ENCODE measurements at regions not wholly inside any gene's neighbourhood (a gene's known extent, or its start where the extent isn't known, plus 50 kb on each side); places are given as distances from the start of the nearest gene placed in this dataset.

- TF ChIP-seq POLR2AphosphoS5 (IDR thresholded peaks at IDR 0.05; ENCODE audit: low read depth, low read length) (no peak), FOXP2 (optimal IDR thresholded peaks at IDR 0.05; ENCODE audit: borderline replicate concordance, extremely low read depth, extremely low read length, insufficient read depth) (no peak), REST (IDR thresholded peaks at IDR 0.05; ENCODE audit: insufficient read depth in 1 of 2, low read depth in 2 of 2, low read length in 2 of 2) (no peak), SIN3A (IDR thresholded peaks at IDR 0.05; ENCODE audit: borderline replicate concordance, insufficient read depth, low read length) (no peak), TAF1 (IDR thresholded peaks at IDR 0.05; ENCODE audit: borderline replicate concordance, insufficient read depth, low read length) (no peak)
These were observed 288.8 kb upstream of the PIK3C3 start for GRCh38 chr18:41666231-41666630.

GRCh38 chr18:41665210-41665609 is 289.8 kb upstream of the PIK3C3 start:
- TF ChIP-seq POLR2AphosphoS5 (IDR thresholded peaks at IDR 0.05; ENCODE audit: low read depth, low read length) (no peak), FOXP2 (optimal IDR thresholded peaks at IDR 0.05; ENCODE audit: borderline replicate concordance, extremely low read depth, extremely low read length, insufficient read depth) (no peak), TAF1 (IDR thresholded peaks at IDR 0.05; ENCODE audit: borderline replicate concordance, insufficient read depth, low read length) (no peak), SIN3A (IDR thresholded peaks at IDR 0.05; ENCODE audit: borderline replicate concordance, insufficient read depth, low read length) (no peak), REST (IDR thresholded peaks at IDR 0.05; ENCODE audit: insufficient read depth in 1 of 2, low read depth in 2 of 2, low read length in 2 of 2) (no peak)

- TF ChIP-seq FOXP2 (optimal IDR thresholded peaks at IDR 0.05; ENCODE audit: borderline replicate concordance, extremely low read depth, extremely low read length, insufficient read depth) (no peak), POLR2AphosphoS5 (IDR thresholded peaks at IDR 0.05; ENCODE audit: low read depth, low read length) (no peak), TAF1 (IDR thresholded peaks at IDR 0.05; ENCODE audit: borderline replicate concordance, insufficient read depth, low read length) (no peak), SIN3A (IDR thresholded peaks at IDR 0.05; ENCODE audit: borderline replicate concordance, insufficient read depth, low read length) (no peak), REST (IDR thresholded peaks at IDR 0.05; ENCODE audit: insufficient read depth in 1 of 2, low read depth in 2 of 2, low read length in 2 of 2) (no peak)
These were observed 294.4 kb upstream of the PIK3C3 start for GRCh38 chr18:41660654-41661053.

- no peak for TF ChIP-seq REST (IDR thresholded peaks at IDR 0.05; ENCODE audit: insufficient read depth in 1 of 2, low read depth in 2 of 2, low read length in 2 of 2)
- TF ChIP-seq SIN3A (IDR thresholded peaks at IDR 0.05; ENCODE audit: borderline replicate concordance, insufficient read depth, low read length), result no peak
These were observed 295.4 kb upstream of the PIK3C3 start for GRCh38 chr18:41659438-41660130.

- no peak for TF ChIP-seq FOXP2 (optimal IDR thresholded peaks at IDR 0.05; ENCODE audit: borderline replicate concordance, extremely low read depth, extremely low read length, insufficient read depth)
- TF ChIP-seq POLR2AphosphoS5 (IDR thresholded peaks at IDR 0.05; ENCODE audit: low read depth, low read length), result no peak
- no peak for TF ChIP-seq REST (IDR thresholded peaks at IDR 0.05; ENCODE audit: insufficient read depth in 1 of 2, low read depth in 2 of 2, low read length in 2 of 2)
- no peak for TF ChIP-seq TAF1 (IDR thresholded peaks at IDR 0.05; ENCODE audit: borderline replicate concordance, insufficient read depth, low read length)
These were observed 297.8 kb upstream of the PIK3C3 start for GRCh38 chr18:41657189-41657588.

Measured in PFSK-1 (cell line).